ENCODE measurements at regions not wholly inside any gene's neighbourhood (a gene's known extent, or its start where the extent isn't known, plus 50 kb on each side); places are given as distances from the start of the nearest gene placed in this dataset.

- FAIRE-seq: no peak
- no peak for DNase-seq (ENCODE audit: insufficient read length, low spot score)
- no peak for TF ChIP-seq CTCF (IDR thresholded peaks at IDR 0.05; ENCODE audit: insufficient read depth, missing control alignments)
Observed at GRCh38 chr13:60214213-60215055, 50.7 kb upstream of the DIAPH3 start.

GRCh38 chr13:60220072-60220471, 56.3 kb upstream of the DIAPH3 start:
- FAIRE-seq: no peak
- TF ChIP-seq CTCF (IDR thresholded peaks at IDR 0.05; ENCODE audit: insufficient read depth, missing control alignments): no peak

GRCh38 chr13:60221581-60221980, 57.9 kb upstream of the DIAPH3 start:
- FAIRE-seq (no peak), DNase-seq (ENCODE audit: insufficient read length, low spot score) (no peak)

More at GRCh38 chr13:60220072-60220471, 56.3 kb upstream of the DIAPH3 start:
- DNase-seq (ENCODE audit: insufficient read length, low spot score): no peak

DNA sequence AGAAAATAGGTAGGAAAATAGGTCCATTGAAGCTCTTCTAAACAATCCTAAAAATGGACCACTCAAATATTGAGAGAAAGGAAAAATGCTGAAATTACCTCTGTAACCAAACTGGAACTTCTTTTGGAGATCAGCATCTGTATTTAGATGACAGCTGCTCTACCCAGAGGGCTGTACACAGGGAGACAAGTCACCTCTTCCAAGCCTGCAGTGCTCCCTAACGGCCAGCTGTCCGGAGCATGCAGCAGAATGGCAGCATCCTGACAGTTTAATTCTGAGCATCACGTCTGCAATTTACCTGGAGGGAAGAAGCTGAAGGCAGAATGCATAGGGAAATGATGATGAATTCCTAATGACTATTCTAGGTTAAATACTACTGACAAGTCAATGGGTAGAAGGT, 62.8 kb upstream of the DIAPH3 start:
- peak; percentile 55 for TF ChIP-seq CTCF (IDR thresholded peaks at IDR 0.05; ENCODE audit: insufficient read depth, missing control alignments)
- DNase-seq (ENCODE audit: insufficient read length, low spot score) (peak; percentile 22), FAIRE-seq (peak; percentile 82)

More at GRCh38 chr13:60221581-60221980, 57.9 kb upstream of the DIAPH3 start:
- TF ChIP-seq CTCF (IDR thresholded peaks at IDR 0.05; ENCODE audit: insufficient read depth, missing control alignments): no peak

DNA sequence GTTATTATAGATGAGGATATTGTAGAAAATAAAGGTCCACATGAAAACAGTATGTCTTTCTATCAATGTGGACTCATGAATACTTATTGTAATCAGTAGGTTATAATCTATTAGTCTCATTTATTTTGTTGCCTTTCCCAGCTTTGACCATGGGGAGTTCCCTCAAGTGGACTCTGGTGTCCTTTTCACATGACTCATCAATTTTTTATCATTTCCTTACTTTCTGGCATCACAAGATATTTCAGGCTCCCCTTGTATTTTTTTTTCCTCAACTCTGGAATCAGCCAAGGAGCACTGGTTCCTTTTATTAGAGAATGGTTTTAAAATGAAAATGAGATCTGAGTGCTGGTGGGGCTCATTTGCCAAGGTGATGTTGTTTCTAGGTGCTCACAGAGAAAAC, 63.4 kb upstream of the DIAPH3 start:
- DNase-seq (ENCODE audit: insufficient read length, low spot score): no peak
- no peak for FAIRE-seq
- no peak for TF ChIP-seq CTCF (IDR thresholded peaks at IDR 0.05; ENCODE audit: insufficient read depth, missing control alignments)

GRCh38 chr13:60229708-60230272, 66.1 kb upstream of the DIAPH3 start:
- no peak for TF ChIP-seq CTCF (IDR thresholded peaks at IDR 0.05; ENCODE audit: insufficient read depth, missing control alignments)
- FAIRE-seq: no peak
- DNase-seq (ENCODE audit: insufficient read length, low spot score): no peak

GRCh38 chr13:60230593-60230992, 66.9 kb upstream of the DIAPH3 start:
- DNase-seq (ENCODE audit: insufficient read length, low spot score) (no peak), FAIRE-seq (no peak)
- TF ChIP-seq CTCF (IDR thresholded peaks at IDR 0.05; ENCODE audit: insufficient read depth, missing control alignments): no peak

Measured in D721Med (cell line).